Left renal cortex interstitium (tissue), 4 donors: ENCODE measurements at regions not wholly inside any gene's neighbourhood (a gene's known extent, or its start where the extent isn't known, plus 50 kb on each side); places are given as distances from the start of the nearest gene placed in this dataset.

Source experiments
- DNase-seq, 4 donors: peaks; one replicate each; pipeline ENCODE4 v3.0.0-alpha.2; 2013; ENCODE audit warnings: low read depth in 4 of 4, low spot score in 2 of 4, missing footprints in 1 of 4

DNA sequence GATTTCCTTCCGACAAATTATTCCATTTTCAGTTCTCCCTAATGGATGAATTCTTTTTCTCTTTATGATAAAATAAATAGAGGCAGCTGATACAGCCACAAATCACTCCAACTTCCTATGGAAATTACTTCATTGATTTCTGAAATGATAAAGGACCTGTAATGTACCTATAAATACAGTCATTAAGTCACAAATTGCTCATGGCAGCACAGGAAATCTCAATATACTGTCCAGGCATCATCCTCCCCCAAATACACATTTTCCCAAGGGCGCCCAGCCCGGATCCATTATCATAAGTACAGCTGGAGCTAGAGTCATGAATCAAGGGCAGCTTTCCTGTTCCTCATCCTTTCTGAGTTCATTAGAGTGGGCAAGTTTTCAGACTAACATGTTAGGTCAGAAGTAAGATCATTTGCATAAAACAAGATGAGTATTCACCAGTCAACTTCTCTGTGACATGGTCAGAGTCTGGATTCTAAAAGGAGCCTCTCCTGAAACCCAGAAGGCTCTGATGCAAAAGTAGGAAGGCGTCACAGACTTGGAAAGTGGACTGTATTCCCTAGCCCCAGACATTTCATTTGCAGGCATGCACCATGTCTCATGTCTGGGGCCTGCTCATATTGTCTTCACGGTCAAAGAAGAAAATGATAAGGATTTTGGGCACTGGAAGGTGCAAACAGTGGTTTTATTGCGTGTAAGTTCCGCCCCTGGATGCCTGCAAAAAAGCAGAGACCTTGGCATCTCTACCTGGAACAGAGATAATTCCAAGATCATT is 383.2 kb downstream of the PLK2 start:
- no peak for DNase-seq

- DNase-seq = no peak
These were observed 384.0 kb downstream of the PLK2 start for GRCh38 chr5:58075907-58076306.

DNA sequence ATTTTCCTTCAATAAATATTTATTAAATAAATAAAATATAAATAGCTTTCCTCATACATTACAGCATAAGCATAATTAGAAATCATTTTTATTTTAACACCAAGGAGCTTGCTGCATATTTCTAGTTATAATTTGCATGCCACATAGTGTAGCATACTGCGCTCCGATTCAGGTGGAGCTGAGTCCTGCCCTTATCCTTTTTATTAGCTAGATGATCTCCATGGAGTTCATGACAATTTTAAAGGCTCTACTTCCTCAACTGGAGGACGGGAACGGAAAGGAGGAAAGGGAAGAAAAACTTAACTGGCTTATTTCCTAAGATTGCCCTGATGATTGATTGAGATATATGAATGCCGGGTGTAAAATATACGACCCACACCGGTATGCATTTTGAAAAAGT is 385.2 kb downstream of the PLK2 start:
- DNase-seq = no peak

DNA sequence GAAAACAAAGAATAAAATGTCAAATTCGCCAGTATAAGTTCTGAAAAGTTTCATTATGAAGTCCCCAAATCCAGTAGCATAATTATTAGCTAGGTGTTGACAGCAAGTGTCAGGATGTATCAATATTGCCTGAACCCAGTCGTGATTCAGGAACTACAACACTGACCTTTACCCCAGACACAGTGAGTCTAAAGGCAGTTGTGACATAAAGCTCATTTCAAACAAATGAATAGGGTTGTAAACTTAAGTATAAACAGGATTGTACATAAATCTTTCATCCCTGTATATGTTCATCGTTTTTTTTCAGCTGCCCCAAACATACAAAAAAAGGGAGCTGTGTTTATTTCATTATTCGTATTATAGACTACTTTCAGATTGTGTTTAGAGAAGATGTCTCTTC is 385.7 kb downstream of the PLK2 start:
- DNase-seq = no peak

GRCh38 chr5:58073243-58073642 is 386.6 kb downstream of the PLK2 start:
- no peak for DNase-seq

DNA sequence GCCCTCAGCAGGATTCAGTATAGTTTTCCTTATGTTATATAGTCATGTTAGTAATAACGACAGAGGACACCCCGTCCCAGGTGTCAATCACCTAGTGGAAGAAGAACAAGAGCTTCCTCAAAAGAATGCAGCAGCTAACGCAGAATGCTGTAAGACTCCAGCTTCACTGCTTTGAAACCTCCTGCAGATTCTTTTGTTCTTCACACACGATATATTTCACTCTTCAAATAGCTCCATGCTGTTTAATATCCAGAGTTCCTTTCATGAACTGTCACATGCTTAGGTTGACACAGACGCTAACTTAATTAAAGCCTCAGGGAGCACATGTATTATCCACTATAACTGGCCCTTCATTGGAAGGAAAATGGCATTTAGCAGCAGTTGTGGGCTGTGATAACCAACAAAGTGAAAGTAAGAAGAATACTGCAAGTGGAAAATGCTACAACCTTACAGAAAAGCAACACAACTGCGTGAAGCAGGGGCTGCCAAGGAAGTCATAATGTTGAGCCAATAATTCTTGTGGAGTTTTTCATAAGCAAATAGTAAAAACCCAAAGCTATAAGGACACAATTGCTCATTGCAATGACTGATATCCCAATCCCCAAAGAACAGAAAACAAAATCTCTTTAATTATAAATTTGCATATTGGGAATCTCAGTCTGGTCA is 387.5 kb downstream of the PLK2 start:
- DNase-seq = no peak

- DNase-seq = no peak
These were observed 388.3 kb downstream of the PLK2 start for GRCh38 chr5:58071566-58071965.

GRCh38 chr5:58069846-58070245 is 390.0 kb downstream of the PLK2 start:
- DNase-seq = no peak

- DNase-seq = no peak
These were observed 390.7 kb downstream of the PLK2 start for GRCh38 chr5:58069016-58069705.

GRCh38 chr5:58066557-58066956 is 393.3 kb downstream of the PLK2 start:
- no peak for DNase-seq

DNA sequence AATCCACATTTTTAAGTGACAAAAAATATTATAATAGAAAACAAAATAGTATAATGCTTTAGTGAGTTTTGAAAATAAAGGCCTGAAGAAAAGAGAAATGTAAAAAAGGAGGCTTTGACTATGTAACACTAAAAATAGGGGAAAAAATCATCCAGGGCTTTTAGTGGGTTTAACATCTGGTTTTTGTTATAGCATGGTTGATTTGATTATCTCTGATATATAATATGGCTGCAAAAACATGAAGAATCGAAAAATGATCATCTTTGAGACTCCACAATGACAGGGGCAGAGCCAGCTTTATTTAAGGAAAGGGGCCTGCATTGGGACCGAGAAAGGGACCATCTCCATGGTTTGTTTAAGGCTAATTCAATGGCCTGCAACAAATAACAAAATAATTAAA is 393.8 kb downstream of the PLK2 start:
- DNase-seq = no peak

DNA sequence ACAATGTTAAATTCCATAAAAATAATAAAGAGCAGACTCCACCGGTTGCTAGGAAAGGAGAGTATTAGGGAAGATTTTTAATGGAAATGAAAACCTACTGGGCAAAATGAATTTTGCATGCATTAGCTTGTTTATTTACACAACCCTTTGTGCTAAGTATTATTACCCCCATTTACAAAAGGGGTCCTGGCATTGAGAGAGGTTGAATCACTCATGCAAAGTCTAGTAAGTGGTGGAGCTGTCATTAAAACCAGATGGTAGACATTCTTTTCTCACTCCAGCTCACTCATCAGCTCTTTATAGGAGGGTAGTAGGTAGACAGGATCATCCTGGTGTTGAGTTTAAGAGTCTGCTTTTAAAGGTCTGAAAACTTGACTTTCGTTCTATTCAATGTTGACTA is 395.1 kb downstream of the PLK2 start:
- no peak for DNase-seq

DNA sequence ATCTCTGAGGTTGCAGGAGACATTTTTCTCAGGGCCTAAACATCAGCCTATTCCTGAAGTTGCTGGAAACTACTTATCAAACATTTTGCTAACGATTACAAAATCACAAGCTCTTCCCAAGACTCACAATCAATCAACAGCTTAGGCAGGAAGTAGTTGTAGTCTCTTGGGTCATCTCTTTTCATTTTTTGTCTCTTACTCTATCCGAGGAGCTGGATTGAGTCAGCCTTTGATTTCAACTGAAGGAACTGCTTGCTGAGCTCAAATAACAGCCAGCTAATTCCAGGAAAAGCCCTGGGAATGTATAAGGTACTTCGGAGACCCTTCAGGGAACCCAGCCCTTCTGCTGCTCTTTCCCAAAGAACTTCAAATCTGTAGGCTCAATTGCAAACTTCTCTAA is 398.9 kb downstream of the PLK2 start:
- no peak for DNase-seq

GRCh38 chr5:58057324-58057723 is 402.6 kb downstream of the PLK2 start:
- DNase-seq = no peak

DNA sequence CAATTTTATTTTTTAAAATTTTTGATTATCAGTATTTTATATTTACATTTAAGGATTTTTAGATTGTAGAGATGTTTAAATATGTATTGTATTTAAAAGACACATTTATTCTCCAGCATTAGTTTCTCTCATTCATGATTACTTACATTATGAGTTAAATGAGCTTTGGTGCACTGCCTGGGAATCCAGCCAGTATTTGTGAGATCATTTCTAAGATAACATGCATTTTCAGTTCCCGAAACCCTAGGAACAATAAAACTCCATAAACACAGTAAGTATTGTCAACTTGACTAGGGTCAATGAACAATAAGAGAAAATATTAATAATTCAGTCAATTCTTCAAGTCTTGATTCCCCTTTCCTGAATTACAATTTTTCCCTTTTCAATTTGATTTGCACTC is 403.3 kb downstream of the PLK2 start:
- no peak for DNase-seq

DNA sequence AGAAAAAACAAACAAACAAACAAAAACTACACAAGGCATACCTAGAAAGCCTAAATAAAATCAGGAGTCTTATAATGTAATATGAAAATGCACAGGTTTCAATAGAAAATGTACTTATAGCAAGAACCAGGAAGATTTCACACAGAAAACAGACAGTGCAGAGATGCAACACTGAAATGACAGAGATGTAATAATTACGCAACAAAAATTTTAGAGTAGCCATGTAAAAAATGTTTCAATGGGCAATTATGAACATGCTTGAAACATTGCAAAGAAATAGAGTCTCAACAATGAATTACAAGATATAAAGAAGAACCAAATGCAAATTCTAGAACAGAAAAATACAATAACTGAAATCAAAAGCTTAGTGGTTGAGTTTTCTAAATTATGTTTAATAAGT is 405.9 kb downstream of the PLK2 start:
- no peak for DNase-seq

- DNase-seq = no peak
These were observed 410.9 kb downstream of the PLK2 start for GRCh38 chr5:58048954-58049353.

DNA sequence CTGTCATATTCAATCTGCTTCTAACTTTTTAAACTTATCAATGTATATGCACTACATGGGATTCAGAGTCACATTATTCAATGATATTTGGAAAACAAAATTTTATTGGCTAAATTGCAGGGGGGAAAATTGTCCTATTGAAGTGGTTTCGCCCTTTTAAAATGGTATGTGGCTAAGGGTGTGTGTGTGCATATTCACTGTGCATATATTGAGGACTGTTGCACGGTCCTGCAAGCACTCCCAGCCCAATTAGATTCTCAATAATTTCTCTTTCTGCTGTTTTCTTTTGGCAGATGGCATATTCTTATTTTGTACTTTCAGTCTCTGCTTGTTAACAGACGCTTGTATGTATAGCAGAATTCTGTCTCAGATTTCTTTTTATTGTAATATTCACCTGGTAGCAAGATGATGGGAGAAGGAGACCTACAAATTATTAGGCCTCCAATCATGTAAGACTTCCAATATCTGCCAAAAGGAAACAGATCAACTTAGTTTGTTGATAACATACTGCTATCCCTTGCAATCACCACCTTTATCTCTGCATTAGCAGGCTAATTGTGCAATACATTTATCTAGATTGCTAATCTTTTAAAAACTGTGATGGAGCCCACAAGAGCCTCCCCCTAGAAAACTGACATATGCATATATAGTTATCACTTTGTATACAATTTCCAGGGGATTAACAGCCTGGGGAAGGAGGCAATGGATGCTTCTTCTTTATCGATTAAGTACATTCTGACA is 411.5 kb downstream of the PLK2 start:
- no peak for DNase-seq

DNA sequence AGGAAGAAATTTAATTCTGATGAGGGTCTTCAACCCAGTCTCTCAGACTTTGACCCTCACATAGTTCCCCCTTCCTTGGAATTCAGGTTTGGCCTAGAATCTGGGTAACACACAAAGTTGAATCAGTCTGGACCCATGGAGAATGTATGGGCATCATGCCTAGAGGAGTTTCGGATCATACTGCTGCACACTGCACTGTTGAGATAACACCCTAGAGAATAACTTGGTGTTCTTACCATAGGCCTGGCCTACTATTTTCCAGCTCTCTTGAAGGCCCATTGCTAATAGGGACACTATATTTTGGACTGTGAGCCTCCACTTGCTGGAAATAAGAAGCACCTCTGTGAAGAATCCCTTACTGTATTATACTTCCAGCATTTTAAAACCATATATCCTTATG is 413.5 kb downstream of the PLK2 start:
- no peak for DNase-seq

GRCh38 chr5:58044166-58044565 is 415.7 kb downstream of the PLK2 start:
- DNase-seq = no peak
